ENCODE measurements at regions not wholly inside any gene's neighbourhood (a gene's known extent, or its start where the extent isn't known, plus 50 kb on each side); places are given as distances from the start of the nearest gene placed in this dataset.
"Not testable (repeated sequence)": the region's sequence is repeated elsewhere in the genome, so short reads cannot be mapped to it uniquely, and the experiment has no call there.

GRCh38 chr2:97302881-97303280 is 189.9 kb downstream of the ANKRD36 start:
- H3K79me1 ChIP-seq (ENCODE audit: low read depth in 1 of 2, low read length in 2 of 2); H3K56ac ChIP-seq (ENCODE audit: extremely low read depth, insufficient read depth, low read length); dilution Hi-C loops (cut with HindIII; ENCODE audit: low sequenced_read_pairs, unreplicated experiment); H4K8ac ChIP-seq (ENCODE audit: low read depth in 2 of 2, low read length in 2 of 2); CTCF ChIA-PET; H2BK20ac ChIP-seq (ENCODE audit: low read depth, low read length); H2AK5ac ChIP-seq (ENCODE audit: low read depth, low read length); H3K4ac ChIP-seq (ENCODE audit: low read depth, low read length); H3K36me3 ChIP-seq (ENCODE audit: control insufficient read depth, insufficient read depth, low read length); BruUV-seq (replicated peaks); H4K5ac ChIP-seq (ENCODE audit: low read depth, low read length); H3K27ac ChIP-seq (ENCODE audit: insufficient read depth, low read length); H3K23ac ChIP-seq (ENCODE audit: low read depth, low read length); intact Hi-C loops (cut with micrococcal nuclease); DNase-seq; H2BK5ac ChIP-seq (ENCODE audit: low read depth, low read length, poor library complexity, severe bottlenecking); H4K91ac ChIP-seq (ENCODE audit: insufficient read depth, low read depth, low read length); H3K9me3 ChIP-seq (ENCODE audit: control insufficient read depth, insufficient read depth, low read length); H3K9ac ChIP-seq (ENCODE audit: low read depth, low read length); in situ Hi-C loops (cut with MboI; ENCODE audit: low sequenced_read_pairs); ATAC-seq (ENCODE audit: low read depth); H2AFZ ChIP-seq (replicated peaks; ENCODE audit: low read length, poor library complexity); H3K4me3 ChIP-seq (ENCODE audit: insufficient read depth, low read depth, low read length); H3K27me3 ChIP-seq (ENCODE audit: control insufficient read depth, insufficient read depth, low read length); H3K9me1 ChIP-seq (ENCODE audit: insufficient read depth, low read length); POLR2A ChIA-PET (ENCODE audit: unreplicated experiment); H4K20me1 ChIP-seq (ENCODE audit: insufficient read depth, low read length); H3K4me2 ChIP-seq (ENCODE audit: low read depth, low read length); H2BK15ac ChIP-seq (ENCODE audit: low read depth, low read length); H3K4me1 ChIP-seq (ENCODE audit: control insufficient read depth, insufficient read depth, low read length); H3K18ac ChIP-seq (ENCODE audit: low read depth, low read length); H2BK120ac ChIP-seq (ENCODE audit: low read depth, low read length); H3K14ac ChIP-seq (replicated peaks; ENCODE audit: low read depth, low read length); H2AK9ac ChIP-seq (replicated peaks; ENCODE audit: low read depth, low read length, poor library complexity): not testable (repeated sequence)
- WGBS, 2 experiments (ENCODE audit: extremely low coverage in 2 of 2, insufficient read length in 1 of 2), result no CpG with 5 or more reads among the region's 8 CpGs

DNA sequence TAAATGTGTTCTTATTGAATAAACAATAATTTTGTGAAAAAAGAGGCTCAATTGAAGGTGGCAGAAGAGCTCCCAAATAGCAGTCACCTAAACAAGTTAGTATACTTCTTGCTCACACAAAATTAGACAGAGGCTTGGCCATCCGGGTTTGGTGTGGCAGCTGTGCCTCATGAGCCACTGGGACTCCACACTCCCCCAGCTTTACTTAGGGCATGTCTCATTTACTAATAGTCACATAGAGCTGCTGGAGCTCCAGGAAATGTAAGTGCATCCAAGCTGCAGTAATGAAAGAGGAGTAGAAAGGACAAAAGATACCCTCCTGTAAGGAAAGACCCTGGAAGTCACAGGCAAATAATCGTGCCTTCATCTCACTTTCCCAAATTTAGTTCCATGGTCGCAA is 188.8 kb downstream of the ANKRD36 start:
- WGBS, 2 experiments (ENCODE audit: extremely low coverage in 2 of 2, insufficient read length in 1 of 2), result no CpG with 5 or more reads among the region's 3 CpGs
- H3K9ac ChIP-seq (ENCODE audit: low read depth, low read length); H4K20me1 ChIP-seq (ENCODE audit: insufficient read depth, low read length); dilution Hi-C loops (cut with HindIII; ENCODE audit: low sequenced_read_pairs, unreplicated experiment); H4K5ac ChIP-seq (ENCODE audit: low read depth, low read length); H2AK9ac ChIP-seq (replicated peaks; ENCODE audit: low read depth, low read length, poor library complexity); H3K4me2 ChIP-seq (ENCODE audit: low read depth, low read length); H4K8ac ChIP-seq (ENCODE audit: low read depth in 2 of 2, low read length in 2 of 2); in situ Hi-C loops (cut with MboI; ENCODE audit: low sequenced_read_pairs); H2BK20ac ChIP-seq (ENCODE audit: low read depth, low read length); H2AFZ ChIP-seq (replicated peaks; ENCODE audit: low read length, poor library complexity); H3K27me3 ChIP-seq (ENCODE audit: control insufficient read depth, insufficient read depth, low read length); H3K79me1 ChIP-seq (ENCODE audit: low read depth in 1 of 2, low read length in 2 of 2); H3K4me1 ChIP-seq (ENCODE audit: control insufficient read depth, insufficient read depth, low read length); H2BK15ac ChIP-seq (ENCODE audit: low read depth, low read length); H3K36me3 ChIP-seq (ENCODE audit: control insufficient read depth, insufficient read depth, low read length); H3K4me3 ChIP-seq (ENCODE audit: insufficient read depth, low read depth, low read length); H3K14ac ChIP-seq (replicated peaks; ENCODE audit: low read depth, low read length); ATAC-seq (ENCODE audit: low read depth); H3K23ac ChIP-seq (ENCODE audit: low read depth, low read length); CTCF ChIA-PET; POLR2A ChIA-PET (ENCODE audit: unreplicated experiment); H3K4ac ChIP-seq (ENCODE audit: low read depth, low read length); intact Hi-C loops (cut with micrococcal nuclease); H2BK5ac ChIP-seq (ENCODE audit: low read depth, low read length, poor library complexity, severe bottlenecking); H2AK5ac ChIP-seq (ENCODE audit: low read depth, low read length); BruUV-seq (replicated peaks); H3K9me3 ChIP-seq (ENCODE audit: control insufficient read depth, insufficient read depth, low read length); H3K18ac ChIP-seq (ENCODE audit: low read depth, low read length); H3K56ac ChIP-seq (ENCODE audit: extremely low read depth, insufficient read depth, low read length); H3K9me1 ChIP-seq (ENCODE audit: insufficient read depth, low read length); DNase-seq; H4K91ac ChIP-seq (ENCODE audit: insufficient read depth, low read depth, low read length); H3K27ac ChIP-seq (ENCODE audit: insufficient read depth, low read length); H2BK120ac ChIP-seq (ENCODE audit: low read depth, low read length): not testable (repeated sequence)
